GM21360 (cell line): ENCODE measurements at regions not wholly inside any gene's neighbourhood (a gene's known extent, or its start where the extent isn't known, plus 50 kb on each side); places are given as distances from the start of the nearest gene placed in this dataset.
"Not testable (repeated sequence)": the region's sequence is repeated elsewhere in the genome, so short reads cannot be mapped to it uniquely, and the experiment has no call there.

Experiments
- ATAC-seq: cut with Tn5 transposase; IDR thresholded peaks from one replicate; pipeline ENCODE4 v1.9.1; 2021; ENCODE audit warnings: mild to moderate bottlenecking, moderate library complexity; ENCODE audit not compliant: unreplicated experiment

GRCh38 chr16:75836347-75837010 lies 110.2 kb upstream of the CPHXL start:
- ATAC-seq: no peak

- no peak for ATAC-seq
Observed at GRCh38 chr16:75837264-75837663, 111.0 kb upstream of the CPHXL start.

GRCh38 chr16:75837681-75838080 lies 111.4 kb upstream of the CPHXL start:
- no peak for ATAC-seq

GRCh38 chr16:75841517-75841916 lies 115.2 kb upstream of the CPHXL start:
- no peak for ATAC-seq

- no peak for ATAC-seq
Observed at GRCh38 chr16:75847172-75847571, 120.9 kb upstream of the CPHXL start.

- no peak for ATAC-seq
Observed at GRCh38 chr16:75854152-75854551, 127.9 kb upstream of the CPHXL start.

- ATAC-seq: no peak
Observed at GRCh38 chr16:75860326-75861053, 134.2 kb upstream of the CPHXL start.

GRCh38 chr16:75861311-75862097 lies 135.2 kb upstream of the CPHXL start:
- ATAC-seq: no peak

- no peak for ATAC-seq
Observed at GRCh38 chr16:75862098-75862386, 135.8 kb upstream of the CPHXL start.

GRCh38 chr16:75864243-75864642 lies 138.0 kb upstream of the CPHXL start:
- no peak for ATAC-seq

- ATAC-seq: no peak
Observed at GRCh38 chr16:75865736-75866135, 139.4 kb upstream of the CPHXL start.

- no peak for ATAC-seq
Observed at GRCh38 chr16:75868636-75869632, 142.6 kb upstream of the CPHXL start.

- not testable (repeated sequence) for ATAC-seq
Observed at GRCh38 chr16:75881280-75881679, 155.0 kb upstream of the CPHXL start.

- ATAC-seq: no peak
Observed at GRCh38 chr16:75899163-75899562, 172.9 kb upstream of the CPHXL start.

- no peak for ATAC-seq
Observed at GRCh38 chr16:75908331-75909117, 182.2 kb upstream of the CPHXL start.

GRCh38 chr16:75909746-75910145 lies 183.5 kb upstream of the CPHXL start:
- ATAC-seq: no peak

- no peak for ATAC-seq
Observed at GRCh38 chr16:75911896-75912295, 185.6 kb upstream of the CPHXL start.

- no peak for ATAC-seq
Observed at GRCh38 chr16:75913958-75914357, 187.7 kb upstream of the CPHXL start.

- ATAC-seq: no peak
Observed at GRCh38 chr16:75916451-75916850, 190.2 kb upstream of the CPHXL start.

GRCh38 chr16:75918109-75918508 lies 191.8 kb upstream of the CPHXL start:
- no peak for ATAC-seq
